WI38 (cell line): ENCODE measurements at regions not wholly inside any gene's neighbourhood (a gene's known extent, or its start where the extent isn't known, plus 50 kb on each side); places are given as distances from the start of the nearest gene placed in this dataset.

Experiments
- H3K4me3 ChIP-seq: 2 replicates; pipeline ENCODE4 v1.5.1; 2011; ENCODE audit warnings: low read depth, mild to moderate bottlenecking, control low read depth, low read length
- TF ChIP-seq, protein P1 (sequence below): IDR thresholded peaks from 2 replicates; pipeline ENCODE4 v1.5.1; 2012; ENCODE audit warnings: low read depth, mild to moderate bottlenecking, control low read depth, low read length

DNA sequence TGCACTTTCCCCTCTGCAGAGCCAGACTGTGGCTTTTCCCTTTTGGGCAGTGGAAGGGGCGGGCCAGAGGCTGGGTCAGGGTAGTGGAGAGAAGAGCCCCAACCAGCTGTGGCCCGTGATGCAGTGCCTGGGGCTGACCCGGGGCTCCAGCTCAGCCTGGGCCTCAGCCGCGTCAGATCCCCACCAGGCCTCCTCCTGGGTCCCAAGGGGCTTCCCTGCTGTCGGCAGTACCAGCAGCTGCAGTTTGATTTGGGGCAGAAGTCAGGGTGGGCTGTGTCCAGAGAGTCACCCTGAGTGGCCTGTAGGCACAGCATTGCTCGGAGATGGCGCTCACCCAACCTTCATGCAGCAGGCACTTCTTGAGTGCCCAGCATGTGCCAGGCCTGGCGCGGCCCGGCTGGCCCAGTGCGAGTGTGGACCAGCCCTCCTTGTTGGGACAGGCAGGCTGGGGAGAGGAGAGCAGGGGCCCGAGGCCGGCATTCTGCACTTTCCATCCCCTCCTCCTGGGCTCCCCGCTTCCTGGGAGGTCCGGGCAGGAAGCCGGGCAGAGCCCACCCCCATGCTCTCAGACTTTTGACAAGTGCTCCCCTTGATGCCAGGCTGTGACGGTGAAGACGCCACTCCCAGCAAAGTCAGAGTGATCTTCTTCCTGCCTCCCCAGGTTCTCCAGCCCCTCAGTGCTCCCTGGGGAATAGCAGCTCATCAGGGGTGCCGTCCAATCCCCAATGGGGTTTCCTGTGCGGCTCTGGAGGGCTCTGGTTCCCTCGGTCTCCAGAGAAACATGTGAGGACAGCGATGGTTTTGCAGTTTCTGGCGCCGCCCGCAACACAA, 88.3 kb upstream of the COL5A1 start:
- TF ChIP-seq, protein P1, sequence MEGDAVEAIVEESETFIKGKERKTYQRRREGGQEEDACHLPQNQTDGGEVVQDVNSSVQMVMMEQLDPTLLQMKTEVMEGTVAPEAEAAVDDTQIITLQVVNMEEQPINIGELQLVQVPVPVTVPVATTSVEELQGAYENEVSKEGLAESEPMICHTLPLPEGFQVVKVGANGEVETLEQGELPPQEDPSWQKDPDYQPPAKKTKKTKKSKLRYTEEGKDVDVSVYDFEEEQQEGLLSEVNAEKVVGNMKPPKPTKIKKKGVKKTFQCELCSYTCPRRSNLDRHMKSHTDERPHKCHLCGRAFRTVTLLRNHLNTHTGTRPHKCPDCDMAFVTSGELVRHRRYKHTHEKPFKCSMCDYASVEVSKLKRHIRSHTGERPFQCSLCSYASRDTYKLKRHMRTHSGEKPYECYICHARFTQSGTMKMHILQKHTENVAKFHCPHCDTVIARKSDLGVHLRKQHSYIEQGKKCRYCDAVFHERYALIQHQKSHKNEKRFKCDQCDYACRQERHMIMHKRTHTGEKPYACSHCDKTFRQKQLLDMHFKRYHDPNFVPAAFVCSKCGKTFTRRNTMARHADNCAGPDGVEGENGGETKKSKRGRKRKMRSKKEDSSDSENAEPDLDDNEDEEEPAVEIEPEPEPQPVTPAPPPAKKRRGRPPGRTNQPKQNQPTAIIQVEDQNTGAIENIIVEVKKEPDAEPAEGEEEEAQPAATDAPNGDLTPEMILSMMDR = no peak
- H3K4me3 ChIP-seq = no peak overlapping the region

DNA sequence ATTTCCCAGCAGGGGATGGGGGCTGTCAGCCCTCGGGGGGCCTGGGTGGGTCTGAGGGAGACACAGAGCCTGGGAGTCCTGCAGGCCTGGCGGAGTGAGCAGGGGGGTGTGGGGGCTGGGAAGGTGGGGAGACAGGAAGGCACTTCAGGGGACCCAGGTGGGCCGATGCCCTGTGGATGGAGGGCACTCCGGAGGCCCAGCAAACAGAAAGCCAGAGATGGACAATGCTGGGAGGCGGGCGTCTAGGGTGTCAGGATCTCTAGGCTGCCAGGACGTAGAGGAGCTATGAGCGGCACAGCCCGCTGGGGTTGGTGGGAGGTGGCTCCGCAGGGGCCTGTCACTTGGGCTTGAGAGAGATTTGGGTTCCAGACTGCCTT, 87.6 kb upstream of the COL5A1 start:
- TF ChIP-seq, protein P1 = no peak
- no peak overlapping the region for H3K4me3 ChIP-seq

DNA sequence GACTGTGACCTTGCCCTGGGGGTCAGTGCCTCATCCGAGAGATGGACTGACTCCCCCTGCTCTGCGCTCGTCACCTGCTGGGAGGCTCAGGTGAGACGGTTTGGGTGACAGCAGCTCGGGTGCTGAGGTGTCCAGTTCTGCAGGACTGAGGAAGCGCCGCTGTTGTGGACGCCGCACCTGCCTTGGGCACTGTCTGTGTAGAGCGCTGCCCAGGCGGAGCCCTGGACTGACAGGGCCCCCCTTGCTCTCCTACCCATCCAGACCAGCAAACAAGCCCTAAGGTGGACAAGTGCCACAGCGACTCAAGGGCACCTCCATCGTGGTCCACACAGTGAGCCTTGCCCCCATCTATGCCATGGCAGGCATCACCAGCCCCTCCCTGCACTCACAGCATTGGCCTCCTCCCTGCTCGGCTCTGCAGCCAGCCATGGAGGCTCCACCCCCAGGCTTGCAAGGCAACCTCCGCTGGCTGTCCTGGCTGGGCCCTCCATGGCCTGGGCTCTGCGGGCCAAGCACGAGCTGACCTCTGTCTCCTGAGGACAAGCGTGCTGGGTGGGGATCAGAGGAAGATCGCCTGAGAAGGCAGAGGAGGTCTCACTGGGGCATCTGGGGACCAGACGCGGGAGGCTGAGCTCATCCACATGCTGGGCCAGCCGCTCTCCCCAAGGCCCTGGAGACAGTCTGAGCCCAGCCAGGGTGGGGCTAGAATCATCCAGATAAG, 87.1 kb upstream of the COL5A1 start:
- TF ChIP-seq, protein P1 = no peak
- no peak overlapping the region for H3K4me3 ChIP-seq

DNA sequence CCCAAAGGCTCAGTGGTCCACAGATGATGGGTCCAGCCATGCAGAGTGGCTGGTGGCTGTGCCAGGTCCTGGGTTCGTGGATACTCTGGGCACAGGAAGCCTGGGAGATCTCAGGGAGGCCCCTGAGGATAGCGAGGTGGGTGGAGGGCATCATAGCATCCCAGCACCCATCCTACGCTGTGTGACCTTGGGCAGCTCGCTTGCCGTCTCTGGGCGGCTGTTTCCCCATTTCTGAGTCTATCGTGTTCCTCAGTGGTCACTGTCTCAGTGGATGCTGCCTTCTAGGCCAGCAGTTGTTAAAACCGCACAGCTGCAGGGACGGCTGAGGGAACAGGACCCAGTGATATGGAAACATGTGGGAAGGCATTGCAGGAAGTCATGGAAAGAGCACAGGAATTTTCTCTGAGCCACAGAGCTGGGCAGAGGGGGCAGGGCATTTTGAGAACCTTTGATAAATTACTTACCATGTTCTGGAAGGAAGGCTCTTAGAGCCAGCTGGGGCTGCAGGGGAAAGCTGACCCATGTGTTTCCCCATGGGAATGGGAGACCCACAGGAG, 86.4 kb upstream of the COL5A1 start:
- TF ChIP-seq, protein P1 = no peak
- no peak overlapping the region for H3K4me3 ChIP-seq

DNA sequence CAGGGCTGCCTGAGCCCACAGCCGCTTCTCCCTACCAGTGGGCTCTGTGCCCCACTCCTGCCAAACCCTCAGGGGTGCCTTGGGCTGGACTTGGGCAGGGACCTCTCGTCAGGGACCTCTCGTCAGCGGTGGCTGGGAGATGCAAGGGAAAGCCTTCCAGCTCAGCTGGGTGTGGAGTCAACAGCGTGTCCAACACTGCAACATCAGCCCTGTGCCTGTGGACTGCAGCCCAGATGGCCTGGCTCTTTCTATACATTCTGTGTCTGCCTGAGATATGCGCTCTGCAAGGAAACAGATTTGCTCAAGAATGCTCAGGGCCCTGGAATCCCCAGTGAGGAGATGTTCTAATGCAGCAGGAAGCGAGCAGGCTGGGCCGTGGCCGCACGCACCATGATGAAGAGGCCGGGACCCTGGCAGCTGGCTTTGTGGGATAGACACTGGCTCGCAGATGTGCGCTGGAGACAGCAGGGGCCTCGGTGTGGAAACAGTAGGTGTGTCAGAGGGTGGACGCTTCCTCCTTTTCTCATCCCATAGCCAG, 85.0 kb upstream of the COL5A1 start:
- TF ChIP-seq, protein P1 = no peak
- no peak overlapping the region for H3K4me3 ChIP-seq

DNA sequence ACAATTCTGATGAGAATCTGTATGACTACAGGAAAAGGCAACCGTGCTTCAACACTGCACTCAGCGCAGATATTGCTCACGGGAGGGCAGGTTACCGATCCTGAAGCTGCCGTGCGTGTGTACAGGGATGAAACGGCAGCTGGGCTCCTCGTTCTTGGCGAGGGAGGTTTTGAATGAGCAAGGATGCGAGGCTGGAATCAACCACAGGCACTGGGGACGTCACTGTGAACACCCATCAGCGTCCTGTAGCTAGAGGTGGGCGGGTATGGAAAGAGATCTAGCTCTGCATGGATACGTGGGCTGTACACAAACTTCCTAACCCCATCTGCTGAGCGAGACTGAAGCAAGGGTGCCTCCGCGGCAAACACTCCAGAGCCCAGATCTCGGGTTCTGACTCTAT, 84.3 kb upstream of the COL5A1 start:
- H3K4me3 ChIP-seq = no peak overlapping the region
- TF ChIP-seq, protein P1 = no peak
